ENCODE measurements at regions not wholly inside any gene's neighbourhood (a gene's known extent, or its start where the extent isn't known, plus 50 kb on each side); places are given as distances from the start of the nearest gene placed in this dataset.

- H3K36me3 Mint-ChIP-seq: no peaks in the 10 kb centered on the region
- H3K27me3 Mint-ChIP-seq: no peaks in the 10 kb centered on the region
- peaks cover 0 to 2% (median 0%) of the 10 kb centered on the region in 3 donors for H3K9me3 Mint-ChIP-seq
- H3K4me3 Mint-ChIP-seq: no peak overlapping the region
- no peak overlapping the region for H3K27ac Mint-ChIP-seq
- H3K4me1 Mint-ChIP-seq: no peaks in the 10 kb centered on the region
These were observed 801.3 kb downstream of the PCDH18 start for GRCh38 chr4:136731025-136731424.

- Mint-ChIP-seq H3K27ac (no peak overlapping the region), H3K4me3 (no peak overlapping the region), H3K4me1 (peaks cover 0 to 3% (median 0%) of the 10 kb centered on the region in 3 donors), H3K9me3 (peaks cover 0 to 9% (median 7%) of the 10 kb centered on the region in 3 donors), H3K36me3 (no peaks in the 10 kb centered on the region), H3K27me3 (no peaks in the 10 kb centered on the region)
These were observed 806.8 kb downstream of the PCDH18 start for GRCh38 chr4:136725286-136726081.

DNA sequence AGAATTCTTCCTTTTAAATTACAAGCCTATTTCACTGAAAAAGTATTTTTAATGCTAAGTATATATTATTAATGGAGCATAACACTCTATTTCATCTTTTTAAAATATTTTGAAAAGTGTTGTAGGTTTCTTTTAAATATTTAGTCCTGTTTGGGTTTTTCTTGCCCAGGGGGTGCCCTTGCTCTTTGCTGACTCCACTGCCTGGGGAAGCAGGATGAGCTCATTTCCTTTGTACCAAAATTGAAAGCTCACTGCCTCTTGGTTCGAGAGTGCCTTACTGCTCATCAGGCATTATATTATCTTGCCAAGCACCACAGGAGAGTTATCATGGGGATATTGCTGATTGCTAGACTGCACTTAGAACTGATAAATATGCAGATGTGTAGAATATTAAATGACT is 819.2 kb downstream of the PCDH18 start:
- Mint-ChIP-seq H3K36me3 (no peaks in the 10 kb centered on the region), H3K9me3 (peaks cover 2 to 12% (median 2%) of the 10 kb centered on the region in 3 donors), H3K4me3 (no peak overlapping the region), H3K27ac (no peak overlapping the region), H3K4me1 (peaks cover 0 to 2% (median 0%) of the 10 kb centered on the region in 3 donors), H3K27me3 (no peaks in the 10 kb centered on the region)

DNA sequence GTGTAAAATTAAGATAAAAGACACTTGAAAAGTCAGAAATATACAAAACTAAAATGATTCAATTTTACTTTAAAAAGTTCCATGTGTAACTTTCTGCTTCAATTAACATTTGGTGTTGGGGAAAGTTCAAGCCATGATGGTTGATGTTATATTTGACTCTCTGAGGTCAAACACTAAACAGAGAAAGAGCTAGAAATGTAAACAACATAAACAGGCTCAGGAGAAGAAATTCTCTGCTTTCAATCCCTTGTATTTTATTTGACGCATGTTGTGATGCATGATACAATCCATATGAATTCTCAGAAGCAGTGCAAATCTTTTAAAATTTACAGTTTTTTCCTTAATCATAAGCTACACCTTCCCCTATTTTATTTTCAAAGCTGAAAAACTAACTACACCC is 822.4 kb downstream of the PCDH18 start:
- H3K9me3 Mint-ChIP-seq: peaks cover 1 to 12% (median 2%) of the 10 kb centered on the region in 3 donors
- H3K36me3 Mint-ChIP-seq: no peaks in the 10 kb centered on the region
- no peaks in the 10 kb centered on the region for H3K27me3 Mint-ChIP-seq
- H3K4me3 Mint-ChIP-seq: no peak overlapping the region
- no peaks in the 10 kb centered on the region for H3K4me1 Mint-ChIP-seq
- no peak overlapping the region for H3K27ac Mint-ChIP-seq

- Mint-ChIP-seq H3K9me3 (peaks cover 1 to 8% (median 2%) of the 10 kb centered on the region in 3 donors), H3K36me3 (no peaks in the 10 kb centered on the region), H3K27ac (no peak overlapping the region)
These were observed 825.4 kb downstream of the PCDH18 start for GRCh38 chr4:136706942-136707341.

GRCh38 chr4:136699905-136700304 is 832.4 kb downstream of the PCDH18 start:
- H3K36me3 Mint-ChIP-seq: no peaks in the 10 kb centered on the region

More at GRCh38 chr4:136706942-136707341, 825.4 kb downstream of the PCDH18 start:
- Mint-ChIP-seq H3K4me1 (no peaks in the 10 kb centered on the region), H3K27me3 (no peaks in the 10 kb centered on the region), H3K4me3 (no peak overlapping the region)

DNA sequence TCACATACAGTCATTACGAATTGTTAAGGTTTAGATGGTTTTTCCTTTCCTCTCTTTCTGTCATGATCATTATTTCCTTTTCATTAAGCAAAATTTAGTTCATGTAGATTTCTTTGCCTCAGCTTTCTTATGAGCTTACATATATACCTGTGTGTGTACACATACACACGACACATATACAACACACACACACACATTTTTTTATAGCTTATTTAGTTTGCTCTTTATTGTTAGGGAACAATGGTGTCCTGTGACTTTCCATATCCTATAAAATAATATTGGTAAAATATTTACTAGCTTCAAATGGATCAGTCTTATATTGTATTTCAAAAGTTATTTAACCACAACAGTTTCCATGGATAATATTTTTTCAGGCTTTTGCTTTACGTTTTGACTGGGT is 840.7 kb downstream of the PCDH18 start:
- no peaks in the 10 kb centered on the region for H3K27me3 Mint-ChIP-seq
- no peak overlapping the region for H3K4me3 Mint-ChIP-seq
- peaks cover 2 to 10% (median 4%) of the 10 kb centered on the region in 3 donors for H3K9me3 Mint-ChIP-seq
- H3K36me3 Mint-ChIP-seq: no peaks in the 10 kb centered on the region
- H3K27ac Mint-ChIP-seq: no peak overlapping the region
- H3K4me1 Mint-ChIP-seq: no peaks in the 10 kb centered on the region

More at GRCh38 chr4:136699905-136700304, 832.4 kb downstream of the PCDH18 start:
- H3K9me3 Mint-ChIP-seq: peaks cover 0 to 10% (median 2%) of the 10 kb centered on the region in 3 donors
- H3K27ac Mint-ChIP-seq: no peak overlapping the region
- H3K27me3 Mint-ChIP-seq: no peaks in the 10 kb centered on the region
- no peak overlapping the region for H3K4me3 Mint-ChIP-seq
- no peaks in the 10 kb centered on the region for H3K4me1 Mint-ChIP-seq

DNA sequence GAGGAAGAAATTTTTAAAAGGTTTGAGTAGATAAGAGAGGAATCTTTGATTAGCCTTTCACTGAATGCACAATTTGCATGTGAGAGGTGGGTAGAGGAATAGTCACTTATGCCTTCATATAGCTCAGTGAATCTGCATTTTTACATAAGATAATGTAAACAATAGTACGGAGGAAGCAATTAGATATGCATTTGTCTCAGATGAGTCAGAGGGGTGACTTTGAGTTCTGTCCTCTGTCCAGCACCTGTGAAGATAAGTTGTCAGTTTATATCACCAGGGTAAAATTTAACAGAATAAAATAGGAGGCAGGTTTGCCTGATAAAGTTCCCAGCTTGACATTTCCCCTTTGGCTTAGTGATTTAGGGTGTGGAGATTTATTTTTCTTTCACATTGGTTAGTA is 841.9 kb downstream of the PCDH18 start:
- H3K27ac Mint-ChIP-seq: no peak overlapping the region
- H3K36me3 Mint-ChIP-seq: no peaks in the 10 kb centered on the region
- no peaks in the 10 kb centered on the region for H3K27me3 Mint-ChIP-seq
- H3K9me3 Mint-ChIP-seq: peaks cover 2 to 5% (median 2%) of the 10 kb centered on the region in 3 donors
- H3K4me3 Mint-ChIP-seq: no peak overlapping the region
- no peaks in the 10 kb centered on the region for H3K4me1 Mint-ChIP-seq

DNA sequence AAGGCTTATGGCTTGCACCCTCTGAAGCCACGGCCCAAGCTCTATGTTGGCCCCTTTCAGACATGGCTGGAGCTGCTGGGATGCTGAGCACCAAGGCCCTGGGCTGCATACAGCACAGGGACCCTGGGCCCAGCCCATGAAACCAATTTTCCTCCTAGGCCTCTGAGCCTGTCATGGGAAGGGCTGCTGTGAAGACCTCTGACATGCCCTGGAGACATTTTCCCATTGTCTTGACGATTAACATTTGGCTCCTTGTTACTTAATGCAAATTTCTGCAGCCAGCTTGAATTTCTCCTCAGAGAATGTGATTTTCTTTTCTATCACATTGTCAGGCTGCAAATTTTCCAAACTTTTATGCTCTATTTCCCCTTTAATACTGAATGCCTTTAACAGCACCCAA is 844.7 kb downstream of the PCDH18 start:
- Mint-ChIP-seq H3K27me3 (no peaks in the 10 kb centered on the region), H3K27ac (peak overlapping the region in 1 of 3 donors; percentile 48), H3K4me1 (no peaks in the 10 kb centered on the region), H3K4me3 (no peak overlapping the region), H3K36me3 (no peaks in the 10 kb centered on the region), H3K9me3 (peaks cover 2 to 5% (median 2%) of the 10 kb centered on the region in 3 donors)

GRCh38 chr4:136687118-136687517 is 845.2 kb downstream of the PCDH18 start:
- no peaks in the 10 kb centered on the region for H3K4me1 Mint-ChIP-seq
- H3K9me3 Mint-ChIP-seq: peaks cover 2 to 5% (median 2%) of the 10 kb centered on the region in 3 donors
- H3K27me3 Mint-ChIP-seq: no peaks in the 10 kb centered on the region
- H3K36me3 Mint-ChIP-seq: no peaks in the 10 kb centered on the region
- no peak overlapping the region for H3K4me3 Mint-ChIP-seq
- H3K27ac Mint-ChIP-seq: no peak overlapping the region

DNA sequence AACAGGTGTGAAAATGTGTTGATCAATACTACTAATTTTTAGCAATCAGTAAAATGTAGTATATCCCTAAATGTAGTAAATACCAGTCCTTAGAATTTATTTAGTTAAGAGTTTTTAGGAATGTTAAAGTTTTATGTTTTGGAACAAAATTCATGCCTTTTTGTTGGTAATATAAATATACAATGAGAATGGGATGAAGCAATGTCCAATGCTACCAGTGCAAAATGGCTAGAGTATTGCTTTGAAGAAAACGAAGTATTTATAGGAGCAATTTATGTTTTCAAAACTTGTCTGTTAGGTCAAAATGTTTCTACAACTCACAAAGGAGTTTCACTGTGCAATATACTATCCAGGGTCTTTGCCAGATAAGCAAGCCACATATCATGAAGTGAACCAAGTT is 851.5 kb downstream of the PCDH18 start:
- H3K9me3 Mint-ChIP-seq: peaks cover 0 to 5% (median 0%) of the 10 kb centered on the region in 3 donors
- no peaks in the 10 kb centered on the region for H3K36me3 Mint-ChIP-seq
- no peaks in the 10 kb centered on the region for H3K4me1 Mint-ChIP-seq
- no peaks in the 10 kb centered on the region for H3K27me3 Mint-ChIP-seq
- H3K4me3 Mint-ChIP-seq: no peak overlapping the region
- no peak overlapping the region for H3K27ac Mint-ChIP-seq

DNA sequence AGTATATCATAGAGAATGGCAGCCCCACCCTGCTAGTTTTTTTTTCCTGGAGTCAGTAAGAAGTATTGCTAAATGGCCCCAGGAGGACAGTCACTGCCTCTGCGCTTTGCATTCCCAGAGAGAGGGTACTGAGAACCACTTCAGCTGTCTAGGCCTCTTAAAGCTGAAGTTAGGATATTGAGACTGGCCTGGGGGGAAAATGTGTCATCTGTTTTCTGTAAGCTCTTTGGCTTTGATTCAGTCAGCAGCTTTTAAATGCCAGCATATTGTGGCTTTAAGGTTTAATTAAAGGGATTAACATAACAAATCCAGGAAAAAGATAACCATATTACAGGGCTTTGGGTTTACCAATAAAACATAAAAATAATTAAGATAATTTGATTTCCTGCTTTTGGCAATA is 852.0 kb downstream of the PCDH18 start:
- Mint-ChIP-seq H3K9me3 (peaks cover 0 to 5% (median 0%) of the 10 kb centered on the region in 3 donors), H3K4me1 (no peaks in the 10 kb centered on the region), H3K27ac (no peak overlapping the region), H3K4me3 (no peak overlapping the region), H3K27me3 (no peaks in the 10 kb centered on the region), H3K36me3 (no peaks in the 10 kb centered on the region)

DNA sequence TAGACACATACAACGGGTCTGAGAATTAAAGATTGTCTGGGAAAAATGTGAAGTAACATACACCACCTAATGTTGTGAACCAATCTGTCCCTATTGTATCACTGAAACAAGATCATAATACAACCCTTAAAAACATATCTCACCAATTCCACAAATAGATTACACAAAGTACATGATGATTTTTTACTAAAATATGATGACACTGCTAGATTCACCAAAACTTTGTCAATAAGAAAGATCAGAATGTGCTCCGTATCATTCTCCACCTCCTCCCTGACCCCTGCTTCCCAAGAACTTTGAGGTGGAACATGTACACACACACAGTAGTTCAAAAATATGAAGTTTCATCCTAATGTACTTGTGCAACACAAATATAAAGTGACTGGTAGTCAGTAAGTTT is 862.0 kb downstream of the PCDH18 start:
- no peaks in the 10 kb centered on the region for H3K36me3 Mint-ChIP-seq
- H3K9me3 Mint-ChIP-seq: peaks cover 0 to 10% (median 1%) of the 10 kb centered on the region in 3 donors
- H3K27me3 Mint-ChIP-seq: no peaks in the 10 kb centered on the region
- no peak overlapping the region for H3K4me3 Mint-ChIP-seq
- no peak overlapping the region for H3K27ac Mint-ChIP-seq
- no peaks in the 10 kb centered on the region for H3K4me1 Mint-ChIP-seq

DNA sequence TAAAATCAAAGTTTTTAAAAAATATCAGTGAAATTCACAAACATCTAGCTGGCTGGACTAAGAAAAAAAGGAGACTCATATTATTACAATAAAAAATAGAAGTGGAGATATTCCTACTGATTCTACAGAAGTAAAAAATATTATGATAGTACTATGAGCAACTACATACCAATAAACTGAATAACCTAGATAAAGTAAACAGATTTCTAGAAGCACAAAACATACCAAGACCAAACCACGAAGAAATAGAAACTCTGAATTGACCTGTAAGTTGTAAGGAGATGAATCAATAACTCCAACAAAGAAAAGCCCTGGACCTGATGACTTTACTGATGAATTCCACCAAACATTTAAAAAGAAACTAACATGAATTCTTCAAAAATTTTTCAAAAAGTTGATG is 867.3 kb downstream of the PCDH18 start:
- Mint-ChIP-seq H3K27ac (no peak overlapping the region), H3K4me3 (no peak overlapping the region), H3K36me3 (no peaks in the 10 kb centered on the region), H3K27me3 (no peaks in the 10 kb centered on the region), H3K4me1 (no peaks in the 10 kb centered on the region), H3K9me3 (peaks cover 0 to 4% (median 2%) of the 10 kb centered on the region in 3 donors)

GRCh38 chr4:136662539-136662938 is 869.8 kb downstream of the PCDH18 start:
- Mint-ChIP-seq H3K9me3 (peaks cover 0 to 4% (median 2%) of the 10 kb centered on the region in 3 donors), H3K27ac (no peak overlapping the region), H3K4me3 (no peak overlapping the region), H3K27me3 (no peaks in the 10 kb centered on the region), H3K4me1 (no peaks in the 10 kb centered on the region), H3K36me3 (no peaks in the 10 kb centered on the region)
